ENCODE measurements at regions not wholly inside any gene's neighbourhood (a gene's known extent, or its start where the extent isn't known, plus 50 kb on each side); places are given as distances from the start of the nearest gene placed in this dataset.
A peak's percentile ranks its signal among the peaks of the same experiment; 100 is the strongest.

DNA sequence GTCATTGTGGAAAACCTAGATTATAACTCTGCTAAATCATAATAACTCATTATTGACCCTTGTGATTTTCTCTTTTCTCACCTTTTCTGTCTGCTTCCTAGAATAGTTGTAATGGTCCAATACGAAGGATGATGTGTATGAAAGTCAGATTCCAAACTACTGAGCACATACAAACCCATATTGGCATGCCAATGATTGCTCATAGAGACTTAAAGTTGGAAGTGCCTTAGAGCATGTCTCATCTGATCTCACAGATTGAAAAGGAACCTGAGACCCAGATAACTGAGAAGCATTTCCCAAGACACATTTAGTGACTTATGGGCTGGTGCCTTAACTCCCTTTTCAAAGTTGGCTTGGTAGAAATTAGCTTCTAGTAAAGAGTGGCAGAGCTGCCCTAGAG lies 594.3 kb downstream of the REEP3 start:
- no peaks in the 10 kb centered on the region for H3K36me3 ChIP-seq (replicated peaks; ENCODE audit: insufficient read depth, low read length)
- no peaks in the 10 kb centered on the region for H3K9me3 ChIP-seq (replicated peaks; ENCODE audit: insufficient read depth, low read length)
- no peaks in the 10 kb centered on the region for H3K9me2 ChIP-seq (replicated peaks; ENCODE audit: insufficient read depth, low read length)
- no peak overlapping the region for H2AFZ ChIP-seq (ENCODE audit: low read length)
- no peaks in the 10 kb centered on the region for H3F3A ChIP-seq (ENCODE audit: insufficient read depth, low read length)
- no peaks in the 10 kb centered on the region for H3K27me3 ChIP-seq (replicated peaks; ENCODE audit: insufficient read depth, low read length)
- no peak overlapping the region for H3K27ac ChIP-seq (ENCODE audit: low read length)
- no peaks in the 10 kb centered on the region for H3K79me2 ChIP-seq (ENCODE audit: low read length)
- H3K4me3 ChIP-seq (ENCODE audit: low read length): no peak overlapping the region
- no peaks in the 10 kb centered on the region for H4K20me1 ChIP-seq (ENCODE audit: insufficient read depth, low read length)
- peaks cover 4% of the 10 kb centered on the region; the same call in 1 of the 2 replicates for H3K4me1 ChIP-seq (ENCODE audit: low read length)
- no peak for DNase-seq
- no peak overlapping the region for H3K4me2 ChIP-seq (ENCODE audit: low read depth, low read length)
- TF ChIP-seq, protein P1, sequence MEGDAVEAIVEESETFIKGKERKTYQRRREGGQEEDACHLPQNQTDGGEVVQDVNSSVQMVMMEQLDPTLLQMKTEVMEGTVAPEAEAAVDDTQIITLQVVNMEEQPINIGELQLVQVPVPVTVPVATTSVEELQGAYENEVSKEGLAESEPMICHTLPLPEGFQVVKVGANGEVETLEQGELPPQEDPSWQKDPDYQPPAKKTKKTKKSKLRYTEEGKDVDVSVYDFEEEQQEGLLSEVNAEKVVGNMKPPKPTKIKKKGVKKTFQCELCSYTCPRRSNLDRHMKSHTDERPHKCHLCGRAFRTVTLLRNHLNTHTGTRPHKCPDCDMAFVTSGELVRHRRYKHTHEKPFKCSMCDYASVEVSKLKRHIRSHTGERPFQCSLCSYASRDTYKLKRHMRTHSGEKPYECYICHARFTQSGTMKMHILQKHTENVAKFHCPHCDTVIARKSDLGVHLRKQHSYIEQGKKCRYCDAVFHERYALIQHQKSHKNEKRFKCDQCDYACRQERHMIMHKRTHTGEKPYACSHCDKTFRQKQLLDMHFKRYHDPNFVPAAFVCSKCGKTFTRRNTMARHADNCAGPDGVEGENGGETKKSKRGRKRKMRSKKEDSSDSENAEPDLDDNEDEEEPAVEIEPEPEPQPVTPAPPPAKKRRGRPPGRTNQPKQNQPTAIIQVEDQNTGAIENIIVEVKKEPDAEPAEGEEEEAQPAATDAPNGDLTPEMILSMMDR (IDR thresholded peaks at IDR 0.05; ENCODE audit: low read length): no peak
- TF ChIP-seq EZH2phosphoT487 (IDR thresholded peaks at IDR 0.05; ENCODE audit: low read length) (no peak), EZH2 (optimal IDR thresholded peaks at IDR 0.05; ENCODE audit: low read depth, low read length) (no peak)
- H3K9ac ChIP-seq (ENCODE audit: low read length): no peak overlapping the region

DNA sequence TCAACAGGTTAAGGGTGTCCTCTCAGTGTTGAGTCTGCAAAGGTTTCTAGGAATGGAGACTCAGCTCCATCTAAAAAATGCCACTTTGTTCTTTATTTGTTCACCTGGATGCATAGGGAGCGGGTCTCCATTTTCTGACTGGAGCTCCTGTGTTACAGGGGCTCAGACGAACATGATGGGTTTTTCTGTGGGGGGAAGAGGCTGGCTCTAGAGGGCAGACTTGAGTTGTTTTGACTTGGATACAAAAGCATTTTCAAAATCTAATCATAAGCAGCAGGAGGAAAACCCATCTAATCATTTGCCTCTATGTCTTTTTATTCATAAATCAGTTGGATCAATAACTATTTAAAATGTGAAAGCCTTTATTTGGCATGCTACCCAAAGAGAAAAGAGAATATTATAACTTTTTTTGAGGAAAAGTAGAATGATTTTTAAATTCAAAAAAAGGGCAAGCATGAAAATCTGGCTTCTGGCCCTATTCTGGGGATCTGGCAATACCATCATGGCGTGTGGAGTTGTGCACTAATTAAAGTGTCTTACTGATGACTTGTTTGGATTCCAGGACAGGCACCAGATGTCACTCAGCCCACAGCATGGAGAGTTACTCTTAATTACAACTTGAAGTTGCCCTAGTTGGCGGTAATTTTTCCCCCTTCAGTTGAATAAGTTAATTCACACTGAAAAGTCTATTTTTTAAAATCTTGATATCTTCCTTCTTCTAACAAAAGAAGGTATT lies 594.9 kb downstream of the REEP3 start:
- no peaks in the 10 kb centered on the region for H3K79me2 ChIP-seq (ENCODE audit: low read length)

DNA sequence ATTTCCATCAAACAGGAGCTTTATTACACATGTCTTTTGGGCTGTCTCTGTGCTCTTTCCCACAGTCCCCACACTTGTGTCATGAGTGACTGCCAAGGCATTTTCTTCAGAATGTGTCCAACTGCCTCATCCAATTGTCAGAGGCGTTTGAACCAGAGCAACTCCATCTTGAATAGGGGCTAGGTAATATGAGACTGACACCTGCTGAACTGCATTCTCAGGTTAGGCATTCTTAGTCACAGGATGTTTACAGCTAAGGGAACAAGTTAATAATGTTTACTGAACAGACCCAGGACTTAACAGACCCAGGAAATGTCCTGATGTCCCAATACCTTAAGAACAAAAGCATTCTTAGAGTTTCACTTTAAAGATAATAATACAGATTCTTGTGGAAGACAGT lies 595.5 kb downstream of the REEP3 start:
- Histone ChIP-seq H3K27ac (ENCODE audit: low read length) (no peak overlapping the region), H3K36me3 (replicated peaks; ENCODE audit: insufficient read depth, low read length) (no peaks in the 10 kb centered on the region), H3F3A (ENCODE audit: insufficient read depth, low read length) (no peaks in the 10 kb centered on the region), H3K27me3 (replicated peaks; ENCODE audit: insufficient read depth, low read length) (no peaks in the 10 kb centered on the region), H3K9ac (ENCODE audit: low read length) (no peak overlapping the region), H3K79me2 (ENCODE audit: low read length) (no peaks in the 10 kb centered on the region), H4K20me1 (ENCODE audit: insufficient read depth, low read length) (no peaks in the 10 kb centered on the region), H3K4me2 (ENCODE audit: low read depth, low read length) (no peak overlapping the region), H3K9me2 (replicated peaks; ENCODE audit: insufficient read depth, low read length) (no peaks in the 10 kb centered on the region), H2AFZ (ENCODE audit: low read length) (no peak overlapping the region), H3K4me3 (ENCODE audit: low read length) (no peak overlapping the region), H3K9me3 (replicated peaks; ENCODE audit: insufficient read depth, low read length) (no peaks in the 10 kb centered on the region), H3K4me1 (ENCODE audit: low read length) (peaks cover 4% of the 10 kb centered on the region; the same call in 1 of the 2 replicates)
- TF ChIP-seq EZH2 (optimal IDR thresholded peaks at IDR 0.05; ENCODE audit: low read depth, low read length) (no peak), EZH2phosphoT487 (IDR thresholded peaks at IDR 0.05; ENCODE audit: low read length) (no peak)
- TF ChIP-seq, protein P1 (IDR thresholded peaks at IDR 0.05; ENCODE audit: low read length): no peak
- no peak for DNase-seq

More for the DNA sequence above, 594.9 kb downstream of the REEP3 start:
- no peak overlapping the region for H3K27ac ChIP-seq (ENCODE audit: low read length)
- no peak overlapping the region for H3K4me3 ChIP-seq (ENCODE audit: low read length)
- H3K36me3 ChIP-seq (replicated peaks; ENCODE audit: insufficient read depth, low read length): no peaks in the 10 kb centered on the region
- H3K9me3 ChIP-seq (replicated peaks; ENCODE audit: insufficient read depth, low read length): no peaks in the 10 kb centered on the region
- H3K4me1 ChIP-seq (ENCODE audit: low read length): peaks cover 4% of the 10 kb centered on the region; the same call in 1 of the 2 replicates
- H3F3A ChIP-seq (ENCODE audit: insufficient read depth, low read length): no peaks in the 10 kb centered on the region
- no peak overlapping the region for H2AFZ ChIP-seq (ENCODE audit: low read length)
- H3K27me3 ChIP-seq (replicated peaks; ENCODE audit: insufficient read depth, low read length): no peaks in the 10 kb centered on the region
- H3K4me2 ChIP-seq (ENCODE audit: low read depth, low read length): no peak overlapping the region
- H3K9ac ChIP-seq (ENCODE audit: low read length): no peak overlapping the region
- no peaks in the 10 kb centered on the region for H3K9me2 ChIP-seq (replicated peaks; ENCODE audit: insufficient read depth, low read length)
- TF ChIP-seq, protein P1 (IDR thresholded peaks at IDR 0.05; ENCODE audit: low read length): peak; percentile 48
- no peak for TF ChIP-seq EZH2 (optimal IDR thresholded peaks at IDR 0.05; ENCODE audit: low read depth, low read length)
- no peaks in the 10 kb centered on the region for H4K20me1 ChIP-seq (ENCODE audit: insufficient read depth, low read length)
- peak; percentile 31 for DNase-seq

All from MM.1S (cell line).